ENCODE measurements at regions not wholly inside any gene's neighbourhood (a gene's known extent, or its start where the extent isn't known, plus 50 kb on each side); places are given as distances from the start of the nearest gene placed in this dataset.
A peak's percentile ranks its signal among the peaks of the same experiment; 100 is the strongest.

- intact Hi-C loops (cut with micrococcal nuclease; ENCODE audit: unreplicated experiment) = no loop called here
- 8% methylated on average over 2 of the region's 2 CpGs for WGBS (ENCODE audit: low lambda C conversion rate)
- Histone ChIP-seq H3K9me3 (ENCODE audit: low read length) (no peaks in the 10 kb centered on the region), H4K20me1 (ENCODE audit: insufficient read depth, low read length) (no peaks in the 10 kb centered on the region), H3K79me2 (ENCODE audit: insufficient read depth, low read length) (no peaks in the 10 kb centered on the region), H3K27ac (ENCODE audit: extremely low read length, insufficient read depth, low read length) (no peak overlapping the region), H3K4me2 (ENCODE audit: low read depth, low read length) (no peak overlapping the region), H3K4me1 (ENCODE audit: insufficient read depth, low read length) (peaks cover 22% of the 10 kb centered on the region), H3K36me3 (replicated peaks in 1 of 2; ENCODE audit: control insufficient read depth in 1 of 2, insufficient read depth in 2 of 2, low read length in 2 of 2) (no peaks in the 10 kb centered on the region), H2AFZ (ENCODE audit: low read length) (no peak overlapping the region), H3K9ac (ENCODE audit: insufficient read depth, low read depth, low read length) (no peak overlapping the region), H3K27me3 (ENCODE audit: control insufficient read depth in 1 of 2, insufficient read depth in 2 of 2, low read length in 2 of 2) (no peaks in the 10 kb centered on the region), H3K4me3 (replicated peaks in 1 of 3; ENCODE audit: insufficient read depth in 1 of 3, low read depth in 2 of 3, low read length in 3 of 3) (no peak overlapping the region)
- ATAC-seq = no peak
- ChIA-PET CTCF (ENCODE audit: low intra/inter-chr PET ratio, low total read pairs) (no interaction called here), POLR2A (no interaction called here)
- DNase-seq (ENCODE audit: low spot score) = no peak
- TF ChIP-seq ZNF225 (CRISPR knock-in tag; IDR thresholded peaks at IDR 0.05) (no peak), CEBPB (IDR thresholded peaks at IDR 0.05; ENCODE audit: borderline replicate concordance, low read depth, low read length) (peak; percentile 71; the same call in 1 of the 2 replicates)
- no TSS peak for BruUV-seq (replicated peaks)
- no peak for FAIRE-seq
- in situ Hi-C loops (cut with HindIII; ENCODE audit: extremely low pct_ligation_motif_present, low pct_unique_long_range_greater_than_20kb) = no loop called here
Observed at GRCh38 chr2:234366891-234367290, 130.0 kb downstream of the ARL4C start.

GRCh38 chr2:234364661-234365060, 132.2 kb downstream of the ARL4C start:
- intact Hi-C loops (cut with micrococcal nuclease; ENCODE audit: unreplicated experiment) = no loop called here
- H4K20me1 ChIP-seq (ENCODE audit: insufficient read depth, low read length) = no peaks in the 10 kb centered on the region
- no peaks in the 10 kb centered on the region for H3K79me2 ChIP-seq (ENCODE audit: insufficient read depth, low read length)
- no peaks in the 10 kb centered on the region for H3K27me3 ChIP-seq (ENCODE audit: control insufficient read depth in 1 of 2, insufficient read depth in 2 of 2, low read length in 2 of 2)
- H3K27ac ChIP-seq (ENCODE audit: extremely low read length, insufficient read depth, low read length) = no peak overlapping the region
- no peak overlapping the region for H3K4me2 ChIP-seq (ENCODE audit: low read depth, low read length)
- in situ Hi-C loops (cut with HindIII; ENCODE audit: extremely low pct_ligation_motif_present, low pct_unique_long_range_greater_than_20kb) = no loop called here
- H3K36me3 ChIP-seq (replicated peaks in 1 of 2; ENCODE audit: control insufficient read depth in 1 of 2, insufficient read depth in 2 of 2, low read length in 2 of 2) = no peaks in the 10 kb centered on the region
- H2AFZ ChIP-seq (ENCODE audit: low read length) = no peak overlapping the region
- no peak overlapping the region for H3K9ac ChIP-seq (ENCODE audit: insufficient read depth, low read depth, low read length)
- no TSS peak for BruUV-seq (replicated peaks)
- ATAC-seq (no peak), FAIRE-seq (no peak), DNase-seq (ENCODE audit: low spot score) (no peak)
- no peaks in the 10 kb centered on the region for H3K9me3 ChIP-seq (ENCODE audit: low read length)
- no peak overlapping the region for H3K4me3 ChIP-seq (replicated peaks in 1 of 3; ENCODE audit: insufficient read depth in 1 of 3, low read depth in 2 of 3, low read length in 3 of 3)
- ChIA-PET POLR2A (no interaction called here), CTCF (ENCODE audit: low intra/inter-chr PET ratio, low total read pairs) (no interaction called here)
- peaks cover 22% of the 10 kb centered on the region for H3K4me1 ChIP-seq (ENCODE audit: insufficient read depth, low read length)
- 51% methylated on average over 8 of the region's 8 CpGs for WGBS (ENCODE audit: low lambda C conversion rate)
- TF ChIP-seq MYC (CRISPR knock-in tag; IDR thresholded peaks at IDR 0.05; ENCODE audit: borderline replicate concordance) (no peak), NAIF1 (CRISPR knock-in tag; IDR thresholded peaks at IDR 0.05; ENCODE audit: borderline replicate concordance) (no peak), ZNF138 (CRISPR knock-in tag; IDR thresholded peaks at IDR 0.05; ENCODE audit: low read depth) (no peak), CEBPB (IDR thresholded peaks at IDR 0.05; ENCODE audit: borderline replicate concordance, low read depth, low read length) (no peak), THAP8 (CRISPR knock-in tag; IDR thresholded peaks at IDR 0.05; ENCODE audit: borderline replicate concordance) (no peak), IRF1 (CRISPR knock-in tag; IDR thresholded peaks at IDR 0.05; ENCODE audit: low read depth) (no peak), ZFX (CRISPR knock-in tag; IDR thresholded peaks at IDR 0.05; ENCODE audit: low read depth) (no peak), HNRNPUL1 (IDR thresholded peaks at IDR 0.05; ENCODE audit: low read depth, low read length) (no peak), ZNF451 (CRISPR knock-in tag; IDR thresholded peaks at IDR 0.05) (no peak), ZSCAN12 (CRISPR knock-in tag; IDR thresholded peaks at IDR 0.05) (no peak), ZNF468 (CRISPR knock-in tag; IDR thresholded peaks at IDR 0.05) (no peak), ZNF569 (CRISPR knock-in tag; IDR thresholded peaks at IDR 0.05; ENCODE audit: borderline replicate concordance) (no peak), MED1 (CRISPR knock-in tag; IDR thresholded peaks at IDR 0.05) (no peak), FIP1L1 (IDR thresholded peaks at IDR 0.05; ENCODE audit: borderline replicate concordance, insufficient read depth, low read depth, low read length) (no peak)
- TF ChIP-seq, protein P1, sequence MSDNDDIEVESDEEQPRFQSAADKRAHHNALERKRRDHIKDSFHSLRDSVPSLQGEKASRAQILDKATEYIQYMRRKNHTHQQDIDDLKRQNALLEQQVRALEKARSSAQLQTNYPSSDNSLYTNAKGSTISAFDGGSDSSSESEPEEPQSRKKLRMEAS (IDR thresholded peaks at IDR 0.05) = no peak

All from HepG2 (cell line).